ENCODE measurements at regions not wholly inside any gene's neighbourhood (a gene's known extent, or its start where the extent isn't known, plus 50 kb on each side); places are given as distances from the start of the nearest gene placed in this dataset.
A peak's percentile ranks its signal among the peaks of the same experiment; 100 is the strongest.

GRCh38 chr3:1696669-1697275 lies 401.9 kb upstream of the CNTN4 start:
- no peak for ATAC-seq
- no peak for TF ChIP-seq CTCF (IDR thresholded peaks at IDR 0.05)
- no peak overlapping the region for H3K4me3 ChIP-seq
- intact Hi-C loops (cut with DNase I, micrococcal nuclease), result no loop called here
- DNase-seq, result no peak
- H3K9me3 ChIP-seq, result peaks cover 6% of the 10 kb centered on the region
- no peaks in the 10 kb centered on the region for H3K36me3 ChIP-seq (ENCODE audit: low read depth)
- no peaks in the 10 kb centered on the region for H3K4me1 ChIP-seq (ENCODE audit: low read depth)

GRCh38 chr3:1699361-1699920 lies 399.2 kb upstream of the CNTN4 start:
- no peaks in the 10 kb centered on the region for H3K36me3 ChIP-seq (ENCODE audit: low read depth)
- intact Hi-C loops (cut with DNase I, micrococcal nuclease), result no loop called here
- no peak for DNase-seq
- no peaks in the 10 kb centered on the region for H3K9me3 ChIP-seq
- TF ChIP-seq CTCF (IDR thresholded peaks at IDR 0.05), result no peak
- no peaks in the 10 kb centered on the region for H3K4me1 ChIP-seq (ENCODE audit: low read depth)
- no peak for ATAC-seq
- no peak overlapping the region for H3K4me3 ChIP-seq

- DNase-seq, result no peak
- Histone ChIP-seq H3K9me3 (peaks cover 2% of the 10 kb centered on the region), H3K4me3 (no peak overlapping the region), H3K36me3 (ENCODE audit: low read depth) (no peaks in the 10 kb centered on the region), H3K4me1 (ENCODE audit: low read depth) (no peaks in the 10 kb centered on the region)
- intact Hi-C loops (cut with DNase I, micrococcal nuclease), result no loop called here
- no peak for TF ChIP-seq CTCF (IDR thresholded peaks at IDR 0.05)
- no peak for ATAC-seq
These were observed 398.0 kb upstream of the CNTN4 start for GRCh38 chr3:1700650-1701049.

GRCh38 chr3:1703169-1703568 lies 395.5 kb upstream of the CNTN4 start:
- TF ChIP-seq CTCF (IDR thresholded peaks at IDR 0.05), result no peak
- ATAC-seq (no peak), DNase-seq (no peak)
- no peak overlapping the region for H3K4me3 ChIP-seq
- no peaks in the 10 kb centered on the region for H3K36me3 ChIP-seq (ENCODE audit: low read depth)
- peaks cover 5% of the 10 kb centered on the region for H3K9me3 ChIP-seq
- intact Hi-C loops (cut with DNase I, micrococcal nuclease), result no loop called here
- H3K4me1 ChIP-seq (ENCODE audit: low read depth), result no peaks in the 10 kb centered on the region

GRCh38 chr3:1710663-1711062 lies 388.0 kb upstream of the CNTN4 start:
- TF ChIP-seq CTCF (IDR thresholded peaks at IDR 0.05), result no peak
- no peak for ATAC-seq
- H3K4me3 ChIP-seq, result no peak overlapping the region
- no peaks in the 10 kb centered on the region for H3K36me3 ChIP-seq (ENCODE audit: low read depth)
- peaks cover 3% of the 10 kb centered on the region for H3K9me3 ChIP-seq
- no peaks in the 10 kb centered on the region for H3K4me1 ChIP-seq (ENCODE audit: low read depth)
- DNase-seq, result no peak
- intact Hi-C loops (cut with DNase I, micrococcal nuclease), result no loop called here

GRCh38 chr3:1717524-1717923 lies 381.1 kb upstream of the CNTN4 start:
- Histone ChIP-seq H3K4me3 (no peak overlapping the region), H3K9me3 (no peaks in the 10 kb centered on the region), H3K36me3 (ENCODE audit: low read depth) (no peaks in the 10 kb centered on the region), H3K4me1 (ENCODE audit: low read depth) (no peaks in the 10 kb centered on the region)
- no peak for DNase-seq
- peak; percentile 28 for ATAC-seq
- TF ChIP-seq CTCF (IDR thresholded peaks at IDR 0.05), result no peak
- intact Hi-C loops (cut with DNase I, micrococcal nuclease), result no loop called here

Data from mucosa of descending colon (tissue), 3 donors.